Spleen (tissue), 11 donors: ENCODE measurements at regions not wholly inside any gene's neighbourhood (a gene's known extent, or its start where the extent isn't known, plus 50 kb on each side); places are given as distances from the start of the nearest gene placed in this dataset.

ENCODE experiments used
- DNase-seq: peaks from one replicate; pipeline ENCODE4 v3.0.0-alpha.2; 2020
- H3K27ac ChIP-seq, 8 donors: fragments of 200-600 bp; sonication (generic) in 7 of 8; 1 replicate in 4 of 8; 2 replicates in 4 of 8; pipeline versions ENCODE4 v1.5.0 to v1.8.0; 2016 to 2021; ENCODE audit warnings: inconsistent platforms in 4 of 8, mild to moderate bottlenecking in 4 of 8, moderate library complexity in 1 of 8
- H3K27me3 ChIP-seq, 7 donors: fragments of 200-600 bp; sonication (generic) in 6 of 7; replicated peaks in 1 of 7; 1 replicate in 4 of 7; 2 replicates in 3 of 7; pipeline versions ENCODE4 v1.5.0 to v1.8.0; 2016 to 2021; ENCODE audit warnings: inconsistent platforms in 3 of 7, mild to moderate bottlenecking in 1 of 7
- H3K36me3 ChIP-seq, 6 donors: fragments of 200-600 bp; sonication (generic) in 5 of 6; 1 replicate in 4 of 6; 2 replicates in 2 of 6; pipeline versions ENCODE4 v1.5.0 to v1.8.0; 2016 to 2021; ENCODE audit warnings: inconsistent platforms in 2 of 6
- H3K4me1 ChIP-seq, 6 donors: fragments of 200-600 bp; sonication (generic) in 5 of 6; 1 replicate in 3 of 6; 2 replicates in 3 of 6; pipeline versions ENCODE4 v1.5.0 to v1.8.0; 2016 to 2021; ENCODE audit warnings: inconsistent platforms in 3 of 6
- H3K4me3 ChIP-seq, 8 donors: fragments of 200-600 bp; sonication (generic) in 7 of 8; 1 replicate in 4 of 8; 2 replicates in 4 of 8; pipeline versions ENCODE4 v1.5.0 to v1.8.0; 2016 to 2021; ENCODE audit warnings: inconsistent platforms in 4 of 8, mild to moderate bottlenecking in 4 of 8, moderate library complexity in 2 of 8
- H3K9me3 ChIP-seq, 8 donors: fragments of 200-600 bp; sonication (generic) in 7 of 8; 1 replicate in 4 of 8; 2 replicates in 4 of 8; pipeline versions ENCODE4 v1.5.0 to v1.8.0; 2016 to 2021; ENCODE audit warnings: inconsistent platforms in 4 of 8
- POLR2A ChIP-seq, 3 donors: fragments of 450-650 bp; IDR thresholded peaks; one replicate each; pipeline ENCODE4 v1.5.1; 2017; ENCODE audit warnings: antibody characterized with exemption in 3 of 3, mild to moderate bottlenecking in 1 of 3
- POLR2AphosphoS5 ChIP-seq, 3 donors: sonication (generic); formaldehyde crosslinking; IDR thresholded peaks; one replicate each; pipeline ENCODE4 v1.5.1; 2017; ENCODE audit warnings: antibody characterized with exemption in 3 of 3
- WGBS, 5 donors: extraction: QIAGEN DNeasy Blood & Tissue Kit in 3 of 5; methylation state at CpG; one replicate each; pipeline versions ENCODE4 v1.1.5 to v1.1.7; 2013 to 2018; 5-methylcytosine and 5-hydroxymethylcytosine counted together
- intact Hi-C: fragments of 100-400 bp; cut with DNase I; formaldehyde crosslinking; loops from one replicate; pipeline ENCODE4 v1.15.0; 2023; ENCODE audit warnings: low total_unique reads
- TF ChIP-seq, protein P1 (sequence below), 11 experiments: fragments of 200-600 bp in 7 of 11; fragments of 450-650 bp in 4 of 11; sonication (generic) in 4 of 11; IDR thresholded peaks in 8 of 11; conservative IDR thresholded peaks in 3 of 11; 1 replicate in 7 of 11; 2 replicates in 4 of 11; pipeline versions ENCODE4 v1.4.0 to v1.8.0; 2016 to 2021; ENCODE audit warnings: antibody characterized with exemption in 11 of 11, inconsistent platforms in 4 of 11, mild to moderate bottlenecking in 1 of 11
- donor health status: healthy with polysubstance abuse.
- donor health status: DM: no; HTN: no; CAD: no; lungs with moderate emphysema.
- donor health status: DM: no; HTN: no; CAD: no.
- donor health status: Bipolar disorder and iron deficiency.
- donor health status: healthy.
- donor health status: DM: no; HTN: no; CAD: no.
- donor health status: DM: yes; HTN: yes; CAD: no.

DNA sequence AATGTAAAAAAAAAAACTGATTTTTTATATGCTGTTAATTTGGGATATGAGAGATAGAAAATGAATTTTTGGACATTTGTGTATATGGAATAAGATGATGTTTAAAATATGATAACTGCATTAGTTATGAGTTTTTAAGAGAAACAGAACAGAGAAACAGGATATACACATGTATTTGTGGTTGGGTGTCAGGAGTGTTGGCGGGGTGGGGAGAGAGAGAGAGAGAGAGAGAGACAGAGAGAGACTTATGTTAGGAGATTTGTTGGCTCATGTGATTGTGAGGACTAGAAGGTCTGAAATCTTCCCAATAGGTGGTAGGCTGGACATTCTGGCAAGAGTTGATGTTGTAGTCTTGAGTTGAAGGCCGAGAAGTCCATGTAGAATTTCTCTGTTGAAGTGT lies 1121.6 kb upstream of the GBE1 start:
- no peak for DNase-seq
- H3K9me3 ChIP-seq, result peaks cover 0 to 10% (median 0%) of the 10 kb centered on the region in 8 donors
- H3K27ac ChIP-seq, result no peak overlapping the region
- H3K27me3 ChIP-seq, result no peaks in the 10 kb centered on the region
- no peaks in the 10 kb centered on the region for H3K4me1 ChIP-seq
- H3K4me3 ChIP-seq, result no peak overlapping the region
- intact Hi-C loops, result no loop called here
- 65 to 80% (median 73%) methylated on average over 2 of the region's 2 CpGs for WGBS, 5 donors
- no peaks in the 10 kb centered on the region for H3K36me3 ChIP-seq
- no peak for TF ChIP-seq POLR2AphosphoS5 (IDR thresholded peaks at IDR 0.05)
- TF ChIP-seq POLR2A (IDR thresholded peaks at IDR 0.05), result no peak
- TF ChIP-seq, protein P1, sequence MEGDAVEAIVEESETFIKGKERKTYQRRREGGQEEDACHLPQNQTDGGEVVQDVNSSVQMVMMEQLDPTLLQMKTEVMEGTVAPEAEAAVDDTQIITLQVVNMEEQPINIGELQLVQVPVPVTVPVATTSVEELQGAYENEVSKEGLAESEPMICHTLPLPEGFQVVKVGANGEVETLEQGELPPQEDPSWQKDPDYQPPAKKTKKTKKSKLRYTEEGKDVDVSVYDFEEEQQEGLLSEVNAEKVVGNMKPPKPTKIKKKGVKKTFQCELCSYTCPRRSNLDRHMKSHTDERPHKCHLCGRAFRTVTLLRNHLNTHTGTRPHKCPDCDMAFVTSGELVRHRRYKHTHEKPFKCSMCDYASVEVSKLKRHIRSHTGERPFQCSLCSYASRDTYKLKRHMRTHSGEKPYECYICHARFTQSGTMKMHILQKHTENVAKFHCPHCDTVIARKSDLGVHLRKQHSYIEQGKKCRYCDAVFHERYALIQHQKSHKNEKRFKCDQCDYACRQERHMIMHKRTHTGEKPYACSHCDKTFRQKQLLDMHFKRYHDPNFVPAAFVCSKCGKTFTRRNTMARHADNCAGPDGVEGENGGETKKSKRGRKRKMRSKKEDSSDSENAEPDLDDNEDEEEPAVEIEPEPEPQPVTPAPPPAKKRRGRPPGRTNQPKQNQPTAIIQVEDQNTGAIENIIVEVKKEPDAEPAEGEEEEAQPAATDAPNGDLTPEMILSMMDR (IDR thresholded peaks at IDR 0.05 in 8 of 11, conservative IDR thresholded peaks at IDR 0.05 in 3 of 11), result no peak

DNA sequence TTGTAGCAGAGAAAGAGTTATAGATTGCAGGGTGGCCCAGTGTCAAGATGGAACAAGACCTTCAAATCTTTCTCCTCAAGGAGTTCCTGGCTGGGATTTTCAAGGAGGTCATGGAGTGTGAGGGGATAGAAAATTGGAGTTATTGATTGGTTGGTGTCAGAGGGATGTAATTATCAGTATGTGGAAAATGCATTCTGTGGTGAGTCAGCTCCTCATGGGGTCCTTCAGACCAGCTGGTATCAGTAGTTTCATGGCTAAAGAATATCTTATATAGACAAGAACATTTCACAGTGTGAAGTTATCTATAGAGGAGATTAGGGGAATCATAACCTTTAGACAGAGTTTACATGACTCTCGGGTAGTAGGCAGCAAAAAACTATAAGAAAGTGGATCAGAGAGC lies 1114.0 kb upstream of the GBE1 start:
- no peak overlapping the region for H3K4me3 ChIP-seq
- intact Hi-C loops, result no loop called here
- peaks cover 0 to 4% (median 0%) of the 10 kb centered on the region in 8 donors for H3K9me3 ChIP-seq
- no peak overlapping the region for H3K27ac ChIP-seq
- TF ChIP-seq, protein P1 (IDR thresholded peaks at IDR 0.05 in 8 of 11, conservative IDR thresholded peaks at IDR 0.05 in 3 of 11), result no peak
- TF ChIP-seq POLR2A (IDR thresholded peaks at IDR 0.05) (no peak), POLR2AphosphoS5 (IDR thresholded peaks at IDR 0.05) (no peak)
- no peaks in the 10 kb centered on the region for H3K27me3 ChIP-seq
- no peaks in the 10 kb centered on the region for H3K4me1 ChIP-seq
- no peak for DNase-seq
- no peaks in the 10 kb centered on the region for H3K36me3 ChIP-seq
- WGBS, 5 donors, result 59 to 81% (median 61%) methylated on average over 1 of the region's 1 CpG

DNA sequence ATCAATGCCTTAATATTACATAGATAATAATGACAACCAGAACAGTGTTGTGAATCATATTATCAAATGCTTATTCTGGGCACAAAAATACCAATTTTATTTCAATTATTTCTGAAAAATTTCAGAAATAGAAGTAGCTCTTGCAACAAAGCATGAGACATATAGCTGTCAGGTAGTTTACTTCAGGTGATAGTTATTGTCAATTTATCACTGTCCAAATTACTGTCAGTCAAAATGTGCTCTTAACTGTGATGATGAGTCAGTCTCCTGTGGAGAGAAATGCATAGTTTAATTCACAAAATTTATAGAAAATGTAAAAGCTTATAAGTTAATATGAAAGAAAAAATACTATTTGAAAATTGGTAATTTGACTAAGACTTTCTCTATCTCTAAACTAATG lies 1078.4 kb upstream of the GBE1 start:
- no peaks in the 10 kb centered on the region for H3K27me3 ChIP-seq
- no peaks in the 10 kb centered on the region for H3K4me1 ChIP-seq

DNA sequence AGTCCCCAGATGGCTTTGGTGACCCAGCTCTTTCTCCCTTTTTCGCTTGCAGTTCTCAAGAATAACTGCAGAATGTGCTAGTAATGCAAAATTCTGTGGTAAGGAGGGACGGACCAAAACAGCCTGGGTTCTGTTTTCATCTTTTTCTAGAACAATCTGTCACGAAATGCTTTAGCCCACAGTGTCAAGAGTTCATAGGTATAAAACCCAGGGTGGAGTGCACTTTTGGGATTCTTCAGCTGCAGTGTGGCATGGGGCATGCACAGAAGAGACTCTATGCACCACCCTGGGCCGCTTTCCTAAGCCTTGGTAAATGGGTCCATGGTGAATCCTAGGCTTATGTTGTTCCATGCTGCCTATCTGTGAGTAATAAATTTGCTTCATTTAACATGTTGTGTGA lies 1072.7 kb upstream of the GBE1 start:
- no peak overlapping the region for H3K4me3 ChIP-seq
- TF ChIP-seq, protein P1 (IDR thresholded peaks at IDR 0.05 in 8 of 11, conservative IDR thresholded peaks at IDR 0.05 in 3 of 11), result no peak
- TF ChIP-seq POLR2A (IDR thresholded peaks at IDR 0.05), result no peak
- no peaks in the 10 kb centered on the region for H3K4me1 ChIP-seq
- no peak for DNase-seq
- H3K27me3 ChIP-seq, result no peaks in the 10 kb centered on the region
- 66 to 77% (median 74%) methylated on average over 4 of the region's 4 CpGs for WGBS, 5 donors
- no peaks in the 10 kb centered on the region for H3K36me3 ChIP-seq
- no peak overlapping the region for H3K27ac ChIP-seq
- peaks cover 0 to 18% (median 12%) of the 10 kb centered on the region in 8 donors for H3K9me3 ChIP-seq
- intact Hi-C loops, result no loop called here

More for the DNA sequence above, 1078.4 kb upstream of the GBE1 start:
- Histone ChIP-seq H3K27ac (no peak overlapping the region), H3K4me3 (no peak overlapping the region), H3K36me3 (no peaks in the 10 kb centered on the region), H3K9me3 (peaks cover 0 to 31% (median 25%) of the 10 kb centered on the region in 8 donors)
- TF ChIP-seq POLR2A (IDR thresholded peaks at IDR 0.05) (no peak), POLR2AphosphoS5 (IDR thresholded peaks at IDR 0.05) (no peak)
- TF ChIP-seq, protein P1 (IDR thresholded peaks at IDR 0.05 in 8 of 11, conservative IDR thresholded peaks at IDR 0.05 in 3 of 11), result no peak
- DNase-seq, result no peak
- intact Hi-C loops, result no loop called here
